ENCODE measurements at regions not wholly inside any gene's neighbourhood (a gene's known extent, or its start where the extent isn't known, plus 50 kb on each side); places are given as distances from the start of the nearest gene placed in this dataset.

GRCh38 chr2:180646756-180647155 lies 333.6 kb upstream of the UBE2E3 start:
- TF ChIP-seq POLR2AphosphoS5 (IDR thresholded peaks at IDR 0.05; ENCODE audit: low read depth, low read length), result no peak
- TF ChIP-seq TAF1 (IDR thresholded peaks at IDR 0.05; ENCODE audit: borderline replicate concordance, insufficient read depth, low read length), result no peak
- TF ChIP-seq FOXP2 (optimal IDR thresholded peaks at IDR 0.05; ENCODE audit: borderline replicate concordance, extremely low read depth, extremely low read length, insufficient read depth), result no peak
- TF ChIP-seq, protein P1, sequence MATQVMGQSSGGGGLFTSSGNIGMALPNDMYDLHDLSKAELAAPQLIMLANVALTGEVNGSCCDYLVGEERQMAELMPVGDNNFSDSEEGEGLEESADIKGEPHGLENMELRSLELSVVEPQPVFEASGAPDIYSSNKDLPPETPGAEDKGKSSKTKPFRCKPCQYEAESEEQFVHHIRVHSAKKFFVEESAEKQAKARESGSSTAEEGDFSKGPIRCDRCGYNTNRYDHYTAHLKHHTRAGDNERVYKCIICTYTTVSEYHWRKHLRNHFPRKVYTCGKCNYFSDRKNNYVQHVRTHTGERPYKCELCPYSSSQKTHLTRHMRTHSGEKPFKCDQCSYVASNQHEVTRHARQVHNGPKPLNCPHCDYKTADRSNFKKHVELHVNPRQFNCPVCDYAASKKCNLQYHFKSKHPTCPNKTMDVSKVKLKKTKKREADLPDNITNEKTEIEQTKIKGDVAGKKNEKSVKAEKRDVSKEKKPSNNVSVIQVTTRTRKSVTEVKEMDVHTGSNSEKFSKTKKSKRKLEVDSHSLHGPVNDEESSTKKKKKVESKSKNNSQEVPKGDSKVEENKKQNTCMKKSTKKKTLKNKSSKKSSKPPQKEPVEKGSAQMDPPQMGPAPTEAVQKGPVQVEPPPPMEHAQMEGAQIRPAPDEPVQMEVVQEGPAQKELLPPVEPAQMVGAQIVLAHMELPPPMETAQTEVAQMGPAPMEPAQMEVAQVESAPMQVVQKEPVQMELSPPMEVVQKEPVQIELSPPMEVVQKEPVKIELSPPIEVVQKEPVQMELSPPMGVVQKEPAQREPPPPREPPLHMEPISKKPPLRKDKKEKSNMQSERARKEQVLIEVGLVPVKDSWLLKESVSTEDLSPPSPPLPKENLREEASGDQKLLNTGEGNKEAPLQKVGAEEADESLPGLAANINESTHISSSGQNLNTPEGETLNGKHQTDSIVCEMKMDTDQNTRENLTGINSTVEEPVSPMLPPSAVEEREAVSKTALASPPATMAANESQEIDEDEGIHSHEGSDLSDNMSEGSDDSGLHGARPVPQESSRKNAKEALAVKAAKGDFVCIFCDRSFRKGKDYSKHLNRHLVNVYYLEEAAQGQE (IDR thresholded peaks at IDR 0.05; ENCODE audit: insufficient read depth in 1 of 2, low read depth in 2 of 2, low read length in 2 of 2), result no peak
- TF ChIP-seq SIN3A (IDR thresholded peaks at IDR 0.05; ENCODE audit: borderline replicate concordance, insufficient read depth, low read length), result no peak
